NCI-H1048 (cell line): ENCODE measurements at regions not wholly inside any gene's neighbourhood (a gene's known extent, or its start where the extent isn't known, plus 50 kb on each side); places are given as distances from the start of the nearest gene placed in this dataset.

ENCODE experiments used
- DNase-seq: peaks from one replicate; lab custom pipeline; 2025; lab: John Stamatoyannopoulos, UW

DNA sequence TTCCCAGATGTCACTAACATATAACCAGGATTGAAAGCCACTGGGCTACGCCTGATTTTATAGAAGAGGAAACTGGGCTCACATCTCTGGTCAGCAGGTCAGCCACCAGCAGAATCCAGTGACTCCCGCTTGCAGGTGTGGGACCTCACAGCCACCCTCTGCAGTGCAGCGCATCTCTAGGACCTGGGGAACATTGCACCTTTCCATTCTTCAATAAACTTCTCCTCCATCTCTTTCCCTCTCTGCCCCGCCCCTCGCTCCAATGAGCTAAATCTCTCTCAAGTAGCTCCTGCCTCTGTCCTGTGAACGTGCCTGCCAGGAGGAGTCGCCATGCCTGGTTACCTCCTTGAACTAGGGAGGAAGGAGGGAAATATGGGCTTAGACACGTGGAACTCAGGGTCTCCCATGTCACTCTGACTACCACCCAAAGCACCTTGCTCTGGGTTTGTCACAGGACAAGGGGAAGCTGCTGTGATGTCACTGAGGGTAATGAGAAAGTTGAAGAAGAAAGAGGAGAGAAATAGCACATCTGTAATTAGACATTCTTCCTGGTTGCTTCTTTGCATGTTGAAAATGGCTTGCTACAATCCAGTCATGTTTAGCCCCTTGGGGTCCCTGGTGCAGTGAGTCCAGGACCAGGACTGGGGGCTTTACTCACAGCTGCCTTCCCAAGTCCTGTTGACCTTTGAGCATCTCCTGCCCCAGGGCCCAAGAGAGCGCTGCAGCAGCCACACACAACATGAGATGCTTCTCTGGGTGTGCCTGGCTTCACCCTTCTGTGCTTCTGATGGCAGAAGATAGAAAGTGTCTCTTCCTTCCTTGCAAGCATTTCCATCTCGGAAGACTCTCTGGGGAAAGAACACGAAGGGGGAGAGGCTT lies 469.4 kb downstream of the PREX1 start:
- DNase-seq, result no peak

DNA sequence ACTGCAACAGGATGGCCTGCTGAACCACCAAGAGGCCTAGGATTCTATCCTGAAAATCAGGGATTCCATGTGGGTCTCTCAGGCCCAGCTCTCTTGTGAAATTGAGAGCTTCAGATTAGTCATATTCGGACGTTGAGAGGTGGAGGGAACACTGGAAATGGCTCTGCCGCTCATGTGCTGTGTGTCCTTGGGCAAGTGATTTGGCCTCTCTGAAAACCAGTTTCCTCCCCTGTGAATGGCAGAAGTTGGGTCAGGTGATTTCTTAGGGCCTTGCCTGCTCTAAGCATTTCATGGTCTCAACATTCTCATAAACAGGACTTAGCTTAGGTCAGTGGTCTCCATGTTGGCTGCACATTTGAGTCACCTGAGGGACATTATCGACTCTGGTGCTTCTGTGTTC lies 470.1 kb downstream of the PREX1 start:
- no peak for DNase-seq

DNA sequence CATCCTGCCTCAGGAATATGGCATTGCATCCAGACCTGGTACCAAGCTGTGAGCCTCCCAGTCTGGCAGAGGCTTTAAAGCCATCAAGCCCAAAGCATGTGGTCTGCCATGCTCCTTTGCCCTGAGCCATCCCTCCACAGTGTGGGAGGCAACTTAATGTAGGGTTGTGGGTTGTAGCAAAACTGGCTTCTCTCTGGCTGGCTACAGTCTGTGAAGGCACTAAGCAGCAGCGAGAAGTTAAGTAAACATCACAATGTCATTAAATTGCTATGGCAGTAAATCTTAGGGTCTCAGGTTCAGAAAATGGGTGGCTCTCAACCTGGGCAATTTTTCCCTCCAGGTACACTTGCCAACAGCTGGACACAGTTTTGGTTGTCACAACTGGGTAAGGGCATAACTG lies 472.9 kb downstream of the PREX1 start:
- no peak for DNase-seq

DNA sequence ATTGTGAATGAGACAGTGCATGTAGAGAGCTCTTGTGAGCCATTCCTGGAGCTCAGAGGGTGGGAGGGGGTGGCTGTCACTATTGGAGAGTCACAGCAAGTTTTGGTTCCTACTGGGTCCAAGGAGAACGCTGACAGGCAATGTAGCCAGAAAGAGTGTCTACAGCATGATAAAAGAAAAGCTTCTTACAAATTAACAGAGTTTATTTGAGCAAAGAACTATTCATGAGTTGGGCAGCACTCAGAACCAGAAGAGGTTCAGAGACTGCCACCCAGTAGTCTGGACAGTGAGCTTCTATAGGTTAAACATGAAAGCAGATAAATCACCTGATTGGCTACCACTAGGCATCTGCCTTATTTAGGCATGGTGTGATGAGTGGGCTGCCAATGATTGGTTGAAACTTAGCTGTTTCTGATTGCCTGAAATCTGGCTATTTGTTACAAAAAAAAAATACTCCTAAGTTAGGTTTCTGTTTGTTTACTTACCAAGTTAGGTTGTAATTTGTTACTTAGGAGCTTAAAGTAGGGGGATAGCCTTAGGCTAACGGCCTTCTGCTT lies 473.4 kb downstream of the PREX1 start:
- DNase-seq, result no peak

DNA sequence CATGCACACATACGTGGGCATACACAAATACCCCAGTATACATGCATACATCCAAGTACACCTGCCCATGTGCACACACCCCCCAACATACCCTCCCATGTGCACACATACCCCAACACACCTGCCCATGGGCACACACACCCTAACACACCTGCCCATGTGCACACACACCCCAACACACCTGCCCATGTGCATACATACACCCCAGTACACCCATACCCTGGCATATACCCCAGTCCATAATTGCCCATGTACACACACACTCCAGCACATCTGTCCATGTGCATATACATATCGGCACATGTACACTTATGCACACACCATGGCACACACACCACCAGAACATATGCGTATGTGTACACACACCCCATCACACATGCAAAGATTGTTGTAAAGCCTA lies 475.2 kb downstream of the PREX1 start:
- DNase-seq, result no peak

DNA sequence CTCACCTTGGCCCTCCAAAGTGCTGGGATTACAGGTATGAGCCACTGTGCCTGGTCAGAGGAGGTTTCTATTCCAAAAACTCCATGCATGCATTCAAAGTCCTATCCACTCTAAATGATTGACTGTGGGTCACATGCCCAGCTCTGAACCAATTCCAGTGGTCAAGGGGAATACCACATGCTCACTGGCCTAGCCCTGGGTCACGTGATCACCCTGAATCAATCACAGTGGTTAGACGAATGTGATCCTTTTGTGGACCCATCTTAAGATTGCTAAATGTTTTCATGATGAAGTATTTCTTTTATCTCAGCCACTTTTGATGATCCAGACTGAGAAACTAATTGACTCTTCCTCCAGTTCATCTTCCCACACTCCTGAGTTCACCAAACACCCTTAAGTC lies 475.8 kb downstream of the PREX1 start:
- DNase-seq, result no peak

DNA sequence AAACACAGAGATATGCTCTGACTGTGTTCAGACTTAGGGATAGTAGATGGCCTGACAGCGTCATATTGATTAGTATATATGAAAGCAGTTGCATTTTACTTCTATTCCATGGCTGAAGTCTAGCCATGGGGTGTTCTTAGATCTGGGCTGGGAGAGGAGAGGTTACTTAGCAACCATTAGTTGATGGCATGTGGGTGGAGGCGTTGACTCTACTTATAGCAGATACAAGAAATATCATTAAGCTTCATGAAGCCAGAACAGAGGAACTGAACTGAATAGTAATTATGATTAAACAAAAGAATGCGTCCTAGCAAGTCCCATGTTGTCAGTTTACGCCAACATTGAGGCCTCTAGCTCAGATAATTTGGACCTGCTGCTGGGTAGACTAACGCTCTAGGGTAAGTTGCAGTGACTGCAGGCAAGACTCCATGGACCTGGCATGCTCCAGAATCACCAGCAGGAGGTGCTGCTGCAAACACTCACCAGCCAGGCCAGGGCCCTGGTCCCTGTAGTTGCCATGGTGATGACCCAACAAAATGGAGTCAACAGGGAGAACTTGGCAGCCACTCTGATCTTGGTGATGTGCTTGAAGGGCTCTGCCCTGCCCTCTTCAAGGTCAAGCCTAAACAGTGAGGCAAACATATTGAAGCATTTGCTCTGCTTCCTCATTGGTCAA lies 477.3 kb downstream of the PREX1 start:
- no peak for DNase-seq

DNA sequence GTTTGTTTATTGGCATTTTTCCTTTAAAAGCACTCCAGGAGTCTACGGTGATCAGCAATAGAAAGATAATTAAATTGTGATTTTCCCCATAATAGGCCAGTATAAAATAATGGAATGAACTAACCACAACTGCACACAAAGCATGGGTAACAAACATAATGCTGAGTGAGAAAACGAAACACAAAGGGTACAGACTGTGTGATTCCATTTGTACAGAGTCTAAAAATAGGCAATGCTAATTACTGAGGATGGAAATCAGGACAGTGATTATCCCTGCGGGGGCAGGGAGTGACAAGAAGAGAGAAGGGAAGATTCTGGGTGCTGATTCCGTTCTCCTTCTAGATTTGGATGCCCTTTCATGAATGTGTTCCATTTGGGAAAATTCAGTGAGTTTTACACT lies 478.1 kb downstream of the PREX1 start:
- no peak for DNase-seq

DNA sequence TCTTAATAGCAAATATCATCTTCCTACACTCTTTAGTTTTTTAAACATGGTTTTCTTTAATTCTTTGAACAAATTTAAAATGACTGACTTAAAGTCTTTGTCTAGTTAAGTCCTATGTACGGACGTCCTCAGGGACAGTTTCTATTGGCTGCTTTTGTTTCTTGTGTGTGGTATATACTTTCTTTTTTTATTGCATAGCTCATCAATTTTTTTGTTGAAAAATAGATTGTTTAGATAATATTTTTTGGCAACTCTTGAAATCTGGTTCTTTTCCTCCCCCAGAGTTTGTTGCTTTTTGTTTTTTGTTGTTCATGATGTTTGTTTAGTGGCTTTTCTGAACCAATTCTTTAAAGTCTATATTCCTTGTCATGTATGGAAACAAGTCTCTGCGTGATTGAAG lies 479.8 kb downstream of the PREX1 start:
- no peak for DNase-seq

DNA sequence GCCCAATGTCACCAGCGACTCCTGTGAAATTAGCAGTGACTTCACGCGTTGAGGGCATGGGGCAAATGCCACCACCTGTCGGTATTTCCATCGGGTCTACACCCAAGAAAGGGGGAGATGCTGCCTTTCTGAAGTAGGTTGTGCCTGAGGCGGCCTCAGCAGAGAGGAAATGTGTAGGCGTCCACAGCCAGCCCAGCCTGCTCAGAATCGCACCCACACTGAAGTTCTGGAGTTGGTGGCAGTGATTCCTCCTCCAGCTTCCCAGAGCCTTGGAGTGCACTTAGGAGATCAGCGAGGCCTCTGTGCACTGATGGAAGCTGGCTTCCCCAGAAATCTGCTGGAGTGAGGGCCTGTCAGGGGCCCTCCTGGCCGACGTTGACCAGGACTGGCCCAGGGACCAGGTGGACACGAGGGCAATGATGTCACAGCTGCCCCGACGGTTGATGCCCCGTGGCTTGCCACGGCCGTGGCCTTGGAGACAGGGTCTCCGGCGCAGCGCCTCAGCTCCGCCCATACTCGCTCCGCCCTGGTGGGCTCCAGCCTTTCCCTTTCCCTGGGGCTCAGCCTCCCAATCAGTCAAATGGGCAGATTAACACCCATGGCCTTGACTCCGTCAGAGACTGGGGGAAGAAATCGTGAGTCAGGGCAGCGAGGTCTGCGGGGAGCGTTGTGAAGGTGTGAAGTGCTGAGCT lies 484.8 kb downstream of the PREX1 start:
- no peak for DNase-seq

DNA sequence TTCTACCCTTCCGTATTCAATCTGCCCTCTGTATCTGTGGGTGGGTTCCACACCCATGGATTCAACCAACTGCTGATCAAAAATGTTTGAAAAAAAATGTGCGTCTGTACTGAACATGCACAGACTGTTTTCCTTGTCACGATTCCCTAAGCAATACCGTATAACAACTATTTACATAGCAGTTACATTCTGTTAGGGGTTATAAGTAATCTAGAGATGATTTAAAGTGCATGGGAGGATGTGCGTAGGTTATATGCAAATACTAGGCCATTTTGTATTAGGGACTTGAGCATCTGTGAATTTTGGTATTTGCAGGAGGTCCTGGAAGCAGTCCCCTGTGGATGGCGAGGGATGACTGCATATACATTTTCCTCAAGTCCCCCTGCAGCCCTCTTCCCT lies 486.9 kb downstream of the PREX1 start:
- DNase-seq, result no peak

DNA sequence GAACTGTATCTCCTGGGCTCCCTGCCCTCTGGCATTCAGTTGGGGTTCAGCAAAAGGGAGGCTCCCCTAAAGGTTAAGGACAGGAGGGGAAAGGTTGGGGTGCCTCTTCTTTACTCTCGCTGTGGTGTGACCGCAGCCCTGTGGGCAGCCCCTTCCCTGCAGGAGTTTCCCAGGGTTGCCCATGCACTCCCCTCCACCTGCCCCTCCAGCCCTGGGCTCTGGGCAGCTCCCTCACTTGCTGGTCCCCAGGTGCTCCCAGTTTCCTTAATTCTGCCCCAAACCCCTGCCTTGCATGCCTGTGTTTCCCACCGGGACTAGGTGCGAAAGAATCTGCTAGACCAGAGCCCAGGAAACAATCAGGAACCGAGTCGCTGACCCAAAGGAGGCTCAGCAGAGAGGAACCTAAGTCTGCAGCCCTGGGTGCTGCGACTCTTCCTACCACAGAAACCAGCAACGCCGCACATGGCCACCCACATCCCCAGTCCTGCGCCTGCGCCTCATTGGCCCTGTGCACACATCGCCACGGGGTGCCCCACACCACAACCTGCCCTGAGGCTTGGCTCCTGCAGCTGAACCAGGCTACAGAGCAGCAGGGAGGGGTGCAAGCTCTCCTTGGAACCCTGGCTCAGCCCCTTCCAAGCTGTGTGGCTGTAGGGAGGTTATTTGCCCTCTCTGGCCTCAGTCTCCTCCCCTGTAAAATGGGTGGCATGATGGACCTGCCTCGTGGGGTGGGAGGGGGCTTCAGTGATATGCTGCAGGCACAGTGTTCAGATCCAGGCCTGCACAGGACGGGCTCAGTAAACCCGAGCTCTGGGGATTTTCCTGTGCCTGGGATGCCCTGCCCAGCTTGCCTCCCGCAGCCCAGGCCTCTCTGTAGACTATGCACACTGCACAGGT lies 487.6 kb downstream of the PREX1 start:
- no peak for DNase-seq

DNA sequence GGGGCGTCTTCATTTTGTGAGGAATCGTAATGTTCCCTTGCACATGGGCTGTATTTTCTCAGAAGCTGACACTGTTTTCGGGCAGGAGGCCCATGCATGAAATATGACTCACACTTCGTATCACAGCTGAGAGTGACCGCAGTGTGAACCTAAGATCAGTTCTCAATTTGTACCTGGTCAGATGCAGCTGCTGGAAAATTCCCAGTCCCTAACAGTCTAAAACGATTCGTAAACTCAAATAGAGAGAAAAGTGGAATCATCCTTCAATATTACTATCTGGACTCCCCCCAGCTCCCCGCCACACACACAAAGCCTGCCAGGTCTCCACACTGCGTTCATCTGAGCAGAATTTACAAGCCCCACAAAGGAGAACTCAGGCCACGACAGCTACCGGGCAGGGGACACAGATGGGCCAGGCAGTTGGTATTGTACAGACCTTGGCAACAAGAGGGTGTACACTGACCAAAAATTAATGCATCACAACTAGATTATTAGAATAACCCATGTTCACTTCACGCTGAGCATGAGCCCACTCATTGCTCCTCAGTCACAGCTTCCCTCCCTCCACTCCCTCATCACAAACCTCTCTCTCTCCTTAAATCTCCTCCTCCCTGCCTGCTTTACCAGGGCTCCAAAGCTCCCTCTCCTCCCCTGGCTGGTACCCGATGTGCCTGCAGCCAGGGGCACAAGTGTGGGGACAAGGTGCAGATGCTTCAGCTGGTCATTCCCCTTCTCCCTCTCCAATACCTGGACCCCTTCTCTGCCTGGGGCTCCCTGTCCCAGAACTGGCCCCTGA lies 488.4 kb downstream of the PREX1 start:
- DNase-seq, result no peak

DNA sequence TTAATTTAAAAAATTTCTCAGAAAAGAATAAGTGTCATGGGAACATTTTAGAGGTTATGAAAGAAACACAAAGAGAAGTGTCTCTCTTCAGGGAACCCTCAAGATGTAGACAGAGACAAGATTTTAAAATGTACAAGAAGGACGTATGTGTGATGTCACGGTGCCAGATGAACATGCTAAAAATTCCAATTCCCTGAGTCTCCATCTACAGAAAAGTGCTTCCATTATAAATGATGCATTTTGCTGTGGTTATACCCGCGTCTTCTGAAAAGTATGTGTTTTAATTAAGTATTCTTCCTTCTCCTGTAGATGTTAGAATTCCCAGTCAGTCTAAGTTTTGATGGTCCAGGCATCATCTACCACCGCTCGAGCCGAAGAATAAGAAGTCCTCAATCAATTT lies 489.1 kb downstream of the PREX1 start:
- no peak for DNase-seq

DNA sequence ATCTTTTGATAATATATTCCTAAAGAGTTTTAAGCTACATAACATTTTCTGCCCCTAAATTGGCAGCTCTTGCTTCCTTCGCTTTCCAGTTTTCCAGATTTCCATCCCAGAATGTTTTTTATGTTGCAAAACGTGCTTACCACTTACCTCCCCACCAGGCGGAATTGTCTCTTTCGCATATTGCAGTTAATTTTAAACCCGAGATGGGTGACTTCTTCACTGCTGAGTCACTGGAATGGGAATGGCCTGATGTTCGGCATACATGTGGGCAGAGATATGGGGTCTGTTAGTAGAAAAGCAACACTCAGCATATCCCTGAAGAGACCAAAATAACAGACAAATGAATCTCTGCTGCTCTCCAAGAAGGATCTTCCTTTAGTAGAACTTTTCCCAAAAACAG lies 491.2 kb downstream of the PREX1 start:
- DNase-seq, result no peak

DNA sequence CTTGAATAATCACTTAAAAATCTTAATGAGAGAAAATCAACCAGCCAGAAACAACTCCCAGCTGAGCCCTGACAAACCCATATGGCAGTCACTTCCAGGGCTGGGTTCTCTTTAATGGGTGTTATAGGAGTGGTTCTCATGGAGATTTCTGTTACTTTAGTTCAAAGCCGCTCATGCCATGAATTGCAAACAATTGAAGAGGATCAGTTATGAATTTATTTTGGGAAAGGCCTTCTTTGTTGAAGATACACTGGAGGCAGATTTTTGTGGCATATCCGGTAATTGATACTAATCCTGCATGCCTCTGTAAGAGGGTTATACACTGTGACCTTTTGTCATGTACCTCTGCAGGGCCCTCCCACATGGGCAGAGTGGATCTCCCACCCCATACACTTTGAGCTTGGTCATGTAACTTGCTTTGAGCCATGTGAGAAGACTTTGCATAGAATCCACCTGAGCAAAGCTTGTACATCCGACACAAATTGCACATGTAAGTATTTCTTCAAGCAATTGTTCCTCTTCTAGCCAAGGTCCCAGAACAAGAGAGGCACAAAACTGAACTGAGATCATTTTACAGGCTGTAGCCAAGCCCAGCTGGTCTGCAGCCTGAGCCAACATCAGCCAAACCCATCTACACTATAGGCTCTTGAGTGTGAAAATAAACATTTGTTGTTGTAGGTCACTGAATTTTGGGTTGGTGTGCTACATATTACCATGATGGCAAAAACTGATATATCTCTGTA lies 492.3 kb downstream of the PREX1 start:
- no peak for DNase-seq

DNA sequence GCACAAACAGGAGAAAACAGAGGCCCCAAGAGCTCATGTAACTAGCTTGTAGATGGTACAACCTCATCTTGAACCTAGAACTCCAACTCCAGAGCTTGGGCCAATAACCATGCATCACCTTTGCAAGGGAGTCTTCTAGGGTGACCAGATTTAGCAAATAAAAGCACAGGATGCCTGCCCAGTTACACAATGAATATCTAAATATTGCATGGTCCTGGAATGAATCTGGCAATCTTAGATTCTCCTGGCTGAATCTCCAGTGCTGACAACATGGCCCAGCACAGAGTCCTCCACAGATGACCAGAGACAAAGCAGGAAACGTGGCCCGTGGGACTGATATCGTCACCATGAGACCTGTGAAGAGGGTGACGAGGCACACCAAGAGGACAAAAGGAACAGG lies 494.1 kb downstream of the PREX1 start:
- no peak for DNase-seq

DNA sequence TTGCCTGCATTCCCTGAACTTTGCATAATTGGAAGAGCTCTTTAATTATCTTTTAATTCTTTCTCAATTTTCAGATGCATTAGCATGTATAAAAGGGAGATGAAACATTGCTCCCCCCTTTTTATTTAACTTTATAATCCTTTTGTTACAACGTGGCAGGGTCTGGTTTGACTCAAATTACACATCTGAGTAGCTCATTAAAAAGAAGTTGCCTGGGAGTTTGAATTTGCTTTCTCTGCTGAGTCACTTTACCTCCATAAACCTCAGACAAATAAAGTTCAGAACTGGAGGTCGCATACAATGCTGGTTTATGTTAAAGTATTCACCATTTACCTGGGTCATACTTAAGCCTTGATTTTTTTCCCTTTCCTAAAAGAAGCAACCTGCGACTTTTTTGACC lies 495.2 kb downstream of the PREX1 start:
- no peak for DNase-seq

DNA sequence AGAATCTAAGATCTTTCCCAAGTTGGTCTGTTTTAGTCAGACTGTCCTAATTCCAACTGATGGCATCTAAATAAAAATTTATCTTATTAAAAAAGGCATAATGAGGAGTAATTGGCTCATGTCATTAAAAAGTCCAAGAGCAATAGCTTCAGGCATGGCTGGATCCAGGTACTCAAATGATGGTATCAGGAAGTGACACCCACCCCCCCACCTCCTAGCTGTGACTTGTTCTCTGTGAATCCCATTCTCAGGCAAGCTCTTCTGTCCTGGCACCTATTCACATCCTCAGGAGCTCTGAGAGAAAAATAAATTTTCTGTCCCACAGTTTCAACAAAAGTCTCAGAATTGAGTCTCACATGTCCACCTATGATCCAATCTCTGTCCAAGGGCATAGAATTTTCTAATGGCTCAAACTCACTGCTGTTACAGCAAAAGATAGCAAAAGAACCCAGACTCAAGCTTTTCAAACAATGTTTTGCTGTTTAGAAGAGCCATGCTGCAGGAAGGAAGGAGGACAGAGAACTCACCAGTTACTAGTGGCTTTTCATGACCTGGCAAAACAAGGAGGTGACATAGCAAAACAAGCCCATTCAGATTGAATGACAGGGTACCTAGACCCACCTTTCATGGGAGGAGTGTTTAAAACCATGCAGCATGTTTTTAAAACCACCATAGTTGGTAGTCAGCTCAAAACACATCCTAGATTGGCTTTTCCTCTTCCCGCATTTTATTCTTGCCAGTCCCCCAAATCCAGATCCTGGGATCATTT lies 496.1 kb downstream of the PREX1 start:
- DNase-seq, result no peak
